Loucy (cell line): ENCODE measurements at regions not wholly inside any gene's neighbourhood (a gene's known extent, or its start where the extent isn't known, plus 50 kb on each side); places are given as distances from the start of the nearest gene placed in this dataset.

ENCODE experiments used
- CTCF ChIP-seq: fragments of 200-600 bp; sonication (generic); conservative IDR thresholded peaks from 2 replicates; pipeline ENCODE4 v1.5.1; 2014; ENCODE audit warnings: mild to moderate bottlenecking, antibody characterized with exemption, low read length
- EZH2phosphoT487 ChIP-seq: fragments of 200-600 bp; IDR thresholded peaks from 2 replicates; pipeline ENCODE4 v1.6.1; 2018; ENCODE audit warnings: antibody characterized with exemption, mild to moderate bottlenecking, moderate library complexity, borderline replicate concordance

GRCh38 chr4:57373991-57374390 lies 263.8 kb upstream of the IGFBP7 start:
- no peak for TF ChIP-seq CTCF
- TF ChIP-seq EZH2phosphoT487: no peak
